ENCODE measurements at regions not wholly inside any gene's neighbourhood (a gene's known extent, or its start where the extent isn't known, plus 50 kb on each side); places are given as distances from the start of the nearest gene placed in this dataset.

DNA sequence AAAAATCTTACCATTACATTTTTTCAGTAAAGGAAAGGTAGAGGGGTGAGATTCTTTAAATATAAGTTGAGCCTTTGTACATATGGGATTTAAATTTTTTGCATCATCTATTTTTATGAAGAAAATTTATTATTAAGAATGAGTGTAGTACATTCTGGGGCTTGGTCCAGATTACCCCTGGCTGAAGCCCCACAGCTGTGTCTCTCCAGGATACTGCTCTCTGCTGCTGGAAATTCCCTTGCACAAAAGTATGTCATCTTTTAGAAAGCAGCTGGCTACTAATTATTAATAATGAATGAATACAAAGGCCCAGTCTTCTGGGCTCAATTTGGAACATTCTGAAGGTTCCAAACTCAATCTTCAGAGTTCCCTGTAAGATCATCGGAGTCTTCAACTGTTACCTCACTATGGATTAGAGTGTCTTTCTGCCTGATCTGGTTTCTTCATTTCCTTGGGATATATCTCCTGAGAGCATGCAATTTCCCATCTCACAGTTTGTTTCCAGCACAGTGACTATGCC, 428.6 kb upstream of the BRINP3 start:
- no peaks in the 10 kb centered on the region for H3K9me1 ChIP-seq (ENCODE audit: control insufficient read depth, insufficient read depth, low read length)
- FAIRE-seq (no peak), ATAC-seq (no peak), DNase-seq (ENCODE audit: extremely low read depth in 1 of 4, low spot score in 3 of 4) (no peak)
- H3K4me3 ChIP-seq, result no peak overlapping the region
- no peak overlapping the region for H2AFZ ChIP-seq (ENCODE audit: low read depth, low read length)
- no peaks in the 10 kb centered on the region for H3K4me1 ChIP-seq (replicated peaks in 1 of 2; ENCODE audit: control insufficient read depth in 2 of 2, insufficient read depth in 2 of 2, low read length in 2 of 2)
- H3K4me2 ChIP-seq (ENCODE audit: insufficient read depth, low read length), result no peak overlapping the region
- CTCF ChIA-PET (ENCODE audit: low intra/inter-chr PET ratio), result no interaction called here
- intact Hi-C loops (cut with micrococcal nuclease), result no loop called here
- no peaks in the 10 kb centered on the region; the same call in 1 of the 2 replicates for H3K9me3 ChIP-seq (replicated peaks; ENCODE audit: control insufficient read depth, insufficient read depth, low read depth, low read length)
- H3K9ac ChIP-seq (ENCODE audit: insufficient read depth in 1 of 2, low read depth in 2 of 2, low read length in 2 of 2), result no peak overlapping the region
- no peaks in the 10 kb centered on the region for H3K27me3 ChIP-seq (ENCODE audit: control insufficient read depth in 2 of 2, insufficient read depth in 2 of 2, low read length in 2 of 2)
- in situ Hi-C loops (cut with MboI), result no loop called here
- POLR2A ChIA-PET, result no interaction called here
- no peaks in the 10 kb centered on the region for H4K20me1 ChIP-seq (replicated peaks; ENCODE audit: control insufficient read depth, insufficient read depth, low read length)
- H3K36me3 ChIP-seq (ENCODE audit: control insufficient read depth, insufficient read depth, low read length), result no peaks in the 10 kb centered on the region
- TF ChIP-seq ARID2 (IDR thresholded peaks at IDR 0.05) (no peak), SRSF7 (optimal IDR thresholded peaks at IDR 0.05; ENCODE audit: low read depth, low read length) (no peak), ZNF280B (CRISPR knock-in tag; IDR thresholded peaks at IDR 0.05) (no peak), PYGO2 (tag; IDR thresholded peaks at IDR 0.05) (no peak), IRF9 (tag; IDR thresholded peaks at IDR 0.05) (no peak)
- 0% methylated on average over 1 of the region's 1 CpG for WGBS (ENCODE audit: insufficient coverage, low coverage, missing lambda C conversion rate)
- no peak overlapping the region for H3K27ac ChIP-seq (ENCODE audit: extremely low read depth, low read depth, low read length)
- no TSS peak for BruUV-seq (replicated peaks)
- no peaks in the 10 kb centered on the region for H3K79me2 ChIP-seq (ENCODE audit: control insufficient read depth, insufficient read depth, low read length)
